GM03348 (cell line): ENCODE measurements at regions not wholly inside any gene's neighbourhood (a gene's known extent, or its start where the extent isn't known, plus 50 kb on each side); places are given as distances from the start of the nearest gene placed in this dataset.
"Not testable (repeated sequence)": the region's sequence is repeated elsewhere in the genome, so short reads cannot be mapped to it uniquely, and the experiment has no call there.

Experiments
- DNase-seq: peaks from one replicate; pipeline ENCODE4 v3.0.0; 2012; ENCODE audit warnings: low spot score

DNA sequence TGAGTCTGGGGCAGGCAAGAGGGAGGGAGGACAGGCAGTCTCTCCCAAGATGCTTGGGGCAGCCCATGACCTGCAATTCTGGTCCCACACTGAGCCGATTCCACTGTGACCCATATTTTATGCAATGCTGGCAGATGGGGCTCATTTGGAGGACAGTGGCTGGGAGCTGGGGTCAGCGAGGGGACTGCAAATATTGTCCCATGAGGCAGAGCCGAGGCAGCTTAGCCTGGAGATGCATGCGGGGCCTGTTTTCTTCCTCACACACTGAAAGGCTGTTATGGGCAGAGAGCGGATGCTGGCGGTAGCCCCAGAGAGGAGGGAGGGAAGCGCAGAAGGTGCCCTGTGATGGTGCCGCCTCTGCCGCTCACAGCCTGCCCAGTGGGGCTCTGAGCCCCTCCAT lies 128.5 kb upstream of the POU3F1 start:
- no peak for DNase-seq

DNA sequence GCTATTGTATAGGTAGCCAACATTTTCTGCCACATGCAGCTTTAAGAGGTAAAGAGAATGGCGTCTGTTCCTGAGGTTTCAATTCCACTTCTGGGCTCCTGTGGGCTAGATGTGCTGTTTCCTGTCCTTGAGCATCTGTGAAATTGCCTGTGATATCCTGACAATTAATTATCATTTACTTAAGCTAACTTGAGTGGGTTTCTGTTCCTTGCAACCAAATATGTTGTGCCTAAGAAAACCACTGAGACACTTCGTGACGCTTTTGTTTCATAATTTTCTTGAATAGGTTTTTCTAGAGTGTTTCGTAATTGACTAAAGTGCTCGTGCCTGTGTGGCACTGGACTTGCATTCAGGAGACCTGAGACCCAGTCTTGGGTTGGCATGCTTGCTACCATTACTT lies 127.3 kb upstream of the POU3F1 start:
- no peak for DNase-seq

DNA sequence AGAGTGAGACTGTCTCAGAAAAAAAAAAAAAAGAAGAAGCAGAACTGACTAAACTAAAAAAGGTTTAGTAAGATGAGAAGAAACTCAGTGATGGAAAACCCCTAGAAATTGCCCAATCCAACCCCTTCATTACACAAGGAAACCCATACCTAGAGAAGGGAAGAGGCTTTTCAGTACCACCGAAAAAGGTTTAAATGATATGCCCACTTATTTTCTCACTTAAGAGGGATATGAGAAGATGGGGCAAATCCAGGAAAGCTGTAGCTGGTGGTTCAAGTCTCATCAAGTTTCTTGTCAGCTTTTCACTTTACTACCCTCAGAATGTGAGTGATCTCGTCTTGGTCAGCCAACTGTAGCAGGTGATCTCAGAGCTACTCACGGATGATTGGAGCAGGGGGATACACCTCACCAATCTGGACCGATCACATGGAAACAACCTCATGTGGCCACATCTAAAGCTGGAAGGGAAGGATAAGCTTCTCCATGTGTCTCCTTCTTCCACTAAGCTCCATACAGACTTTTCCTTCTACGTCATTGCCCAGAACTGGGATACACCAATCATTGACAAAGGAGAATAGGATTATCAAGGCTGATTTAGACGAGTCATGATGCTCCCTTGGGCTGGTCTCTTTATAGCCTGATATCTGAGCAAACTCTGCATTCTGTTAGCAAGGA lies 126.7 kb upstream of the POU3F1 start:
- DNase-seq = no peak

DNA sequence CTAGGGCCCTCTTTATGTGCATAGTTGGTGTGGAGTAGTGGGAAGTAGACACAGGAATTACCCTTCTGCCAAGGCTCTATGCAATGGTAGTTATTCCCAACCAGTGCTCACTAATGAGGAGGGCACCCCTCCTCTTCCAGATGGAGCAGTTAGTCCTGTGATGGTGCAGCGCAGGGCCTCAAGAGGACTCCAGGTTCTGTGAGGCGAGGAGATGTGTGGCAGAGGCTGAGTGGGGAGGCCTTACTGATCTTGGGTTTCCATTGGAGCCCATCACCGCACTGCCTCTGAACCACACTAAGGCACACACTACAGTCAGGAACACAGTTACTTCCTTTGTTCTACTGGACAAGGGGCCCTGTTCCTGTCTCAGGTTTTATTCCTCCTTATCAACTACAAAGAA lies 122.5 kb upstream of the POU3F1 start:
- no peak for DNase-seq

DNA sequence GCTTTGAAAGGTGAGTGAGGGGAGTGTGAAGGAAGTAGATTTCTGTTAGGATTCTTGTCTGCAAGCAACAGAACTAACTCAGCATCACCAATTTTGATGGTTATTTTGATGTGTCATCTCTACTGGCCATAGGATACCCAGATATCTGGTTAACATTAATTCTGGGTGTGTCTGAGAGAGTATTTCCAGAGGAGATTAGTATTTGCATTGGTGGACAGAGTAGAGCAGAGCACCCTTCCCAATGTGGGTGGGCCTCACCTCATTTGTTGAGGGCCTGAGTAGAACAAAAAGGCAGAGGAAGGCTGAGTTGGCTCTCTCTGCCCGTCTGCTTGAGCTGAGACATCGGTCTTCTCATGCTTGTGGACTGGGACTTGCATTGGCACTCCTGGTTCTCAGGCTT lies 121.8 kb upstream of the POU3F1 start:
- no peak for DNase-seq

DNA sequence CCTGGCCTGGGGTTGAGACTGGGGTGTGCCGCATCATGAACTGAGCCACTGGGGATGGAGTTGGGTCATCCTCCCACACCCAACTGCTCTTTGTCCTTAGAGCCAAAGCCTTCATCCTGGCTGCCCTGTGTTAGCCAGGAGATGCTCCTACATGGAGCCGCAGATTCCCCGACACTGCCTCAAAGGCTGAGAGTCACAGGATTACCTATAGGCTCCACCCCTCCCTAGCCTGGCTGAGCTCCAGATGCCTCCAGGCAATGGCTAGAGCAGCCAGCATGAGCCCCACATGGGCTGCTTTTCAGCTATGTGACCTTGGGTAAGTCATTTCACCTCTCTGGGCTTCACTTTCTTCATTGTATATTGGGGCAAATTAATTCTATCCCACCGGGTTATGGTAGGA lies 119.9 kb upstream of the POU3F1 start:
- no peak for DNase-seq

DNA sequence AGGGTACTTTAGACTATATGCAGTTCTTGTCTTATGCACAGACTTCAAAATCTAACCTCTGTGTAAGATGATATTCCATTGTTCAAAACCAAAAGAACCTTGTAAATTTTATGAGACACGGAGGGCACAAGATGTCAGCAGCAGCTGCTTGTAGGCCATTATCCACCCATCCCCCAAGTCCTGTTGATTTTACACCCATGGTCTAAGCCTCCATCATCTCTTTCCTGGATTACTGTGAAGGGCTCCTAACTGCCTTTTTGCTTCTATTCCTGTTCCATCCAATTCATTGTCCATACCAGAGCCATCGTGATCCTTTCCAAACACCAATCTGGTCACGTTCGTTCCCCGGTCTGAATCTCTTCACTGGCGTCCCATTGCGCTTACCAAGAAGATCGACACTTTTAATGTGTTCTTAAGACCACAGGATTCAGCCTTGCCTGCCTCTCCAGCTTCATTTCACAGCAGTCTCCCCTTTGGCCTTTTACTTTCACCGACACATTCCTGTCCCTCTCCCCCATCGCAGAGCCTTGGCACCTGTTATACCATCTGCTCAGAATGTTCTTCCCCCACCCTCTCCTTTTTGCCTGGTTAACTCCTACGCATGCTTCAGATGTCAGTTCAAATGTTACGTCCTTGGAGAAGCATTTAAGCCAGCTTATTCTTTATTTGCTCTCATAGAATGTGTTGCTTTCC lies 107.3 kb upstream of the POU3F1 start:
- DNase-seq = no peak

DNA sequence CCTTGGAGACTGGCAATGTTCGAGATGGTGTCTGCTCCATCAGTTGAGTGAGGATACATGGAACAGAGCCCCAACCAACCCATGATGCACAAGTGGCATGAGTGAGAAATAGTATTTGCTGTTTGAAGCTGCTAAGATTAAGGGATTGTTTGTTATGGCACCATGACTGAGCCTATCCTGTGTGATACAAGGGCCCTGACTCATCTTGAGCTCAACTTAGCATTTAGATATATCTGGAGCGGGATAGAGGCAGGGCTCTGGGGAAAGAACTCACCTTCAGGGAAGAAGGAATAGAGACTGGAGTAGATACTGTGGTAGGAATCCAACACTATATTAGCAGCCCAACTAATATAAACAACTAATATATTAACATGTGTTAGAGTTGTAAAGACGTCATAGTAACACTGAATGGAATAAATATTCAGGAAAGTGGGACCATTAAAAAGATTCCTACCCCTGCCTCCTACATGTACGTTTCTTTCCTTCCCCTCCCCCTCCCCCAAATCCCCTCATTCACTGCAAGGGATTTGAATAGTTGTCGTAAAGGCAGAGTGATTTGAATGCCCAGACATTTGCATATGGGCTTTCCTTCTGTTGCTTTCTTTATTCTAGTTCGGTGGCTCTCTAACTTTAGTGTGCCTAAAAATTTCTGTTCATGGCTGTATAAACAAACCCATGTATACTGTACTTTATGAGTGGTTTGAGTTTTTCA lies 106.6 kb upstream of the POU3F1 start:
- no peak for DNase-seq

DNA sequence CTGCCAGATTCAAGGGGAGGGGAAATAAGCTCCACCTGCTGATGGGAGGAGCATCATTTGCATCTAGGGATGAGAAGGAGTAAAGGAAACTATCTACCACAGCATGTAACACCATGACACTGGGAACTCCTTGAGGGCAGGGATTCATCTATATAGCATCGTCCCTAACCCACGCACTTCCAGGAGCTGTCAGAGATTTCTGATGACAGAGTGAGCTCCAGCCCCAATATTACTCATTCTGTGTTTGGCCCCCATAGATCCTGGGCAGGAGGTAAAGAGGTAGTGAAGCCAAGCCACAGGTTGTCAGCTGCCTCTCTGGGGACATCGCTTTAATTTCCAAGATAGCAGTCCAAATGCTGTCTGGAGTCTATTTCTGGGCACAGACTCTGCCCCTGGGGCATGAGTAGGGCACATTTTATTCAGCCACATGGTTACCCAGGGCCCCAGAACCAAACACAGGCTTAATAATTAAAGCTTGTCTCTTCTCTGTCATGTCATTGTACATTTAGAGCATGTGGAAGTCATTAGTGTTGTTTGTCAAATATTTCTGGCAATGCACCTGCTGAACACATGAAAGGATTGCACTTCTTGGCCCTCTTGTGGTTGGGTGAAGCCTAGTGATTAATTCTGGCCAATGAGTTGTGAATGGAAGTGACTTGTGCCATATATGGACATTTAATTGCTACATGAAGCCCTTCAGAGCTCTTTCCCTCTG lies 105.9 kb upstream of the POU3F1 start:
- no peak for DNase-seq

DNA sequence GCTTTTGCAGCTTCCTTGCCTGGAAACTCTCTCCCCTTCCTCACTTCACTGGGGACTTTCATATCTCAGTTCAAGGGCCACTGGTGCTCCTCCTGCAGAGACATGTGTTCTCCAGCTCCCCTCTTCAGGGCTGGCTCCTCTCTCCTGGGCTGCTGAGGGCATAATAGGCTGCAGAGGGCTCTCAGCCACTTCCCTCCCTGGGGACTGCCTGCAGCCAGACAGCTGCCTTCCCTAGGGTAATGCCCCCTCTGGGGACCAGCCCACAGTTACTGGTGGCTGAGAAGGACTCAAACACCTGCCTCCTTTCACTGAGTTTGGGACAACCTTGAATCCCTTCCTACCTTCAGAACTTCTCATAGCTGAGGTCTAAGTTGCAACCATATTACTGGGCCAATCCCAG lies 104.8 kb upstream of the POU3F1 start:
- DNase-seq = no peak

DNA sequence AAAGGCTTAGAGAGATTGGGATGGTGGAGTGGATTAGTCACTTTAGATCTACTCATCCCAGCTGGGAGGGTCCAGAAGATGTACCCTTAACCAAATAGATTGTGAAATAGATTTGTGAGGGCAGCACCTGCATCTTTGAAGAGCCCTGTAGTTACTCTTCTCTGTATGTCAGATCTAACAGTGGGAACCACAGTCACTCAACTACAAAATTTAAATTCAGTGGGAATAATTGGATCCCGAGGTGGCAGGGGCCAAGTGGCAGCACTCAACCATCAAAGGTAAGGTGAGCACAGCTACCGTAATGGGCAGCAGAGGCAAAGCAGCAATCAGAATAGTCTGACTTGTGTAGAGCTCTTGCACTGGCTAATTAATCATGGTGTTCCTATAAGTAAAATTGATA lies 99.5 kb upstream of the POU3F1 start:
- DNase-seq = not testable (repeated sequence)

DNA sequence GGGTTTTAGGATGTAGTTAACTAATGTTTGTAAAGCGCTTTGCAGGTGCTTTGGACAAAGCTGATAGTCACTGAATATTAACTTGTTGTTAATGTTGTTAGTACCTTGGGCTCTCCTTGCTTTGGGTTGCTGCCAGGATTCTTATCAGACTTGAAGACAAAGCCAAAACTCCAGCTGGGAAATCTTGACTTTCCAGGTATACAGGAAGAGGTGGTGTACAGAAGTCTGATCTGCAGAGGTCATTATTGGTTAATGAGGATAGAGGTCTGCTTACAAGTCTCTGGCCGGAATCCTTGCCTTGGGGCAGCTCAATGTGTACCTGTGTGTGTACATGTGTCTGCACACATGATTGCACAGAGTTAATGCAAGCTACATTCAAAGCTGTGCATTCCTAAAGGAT lies 96.0 kb upstream of the POU3F1 start:
- DNase-seq = no peak

DNA sequence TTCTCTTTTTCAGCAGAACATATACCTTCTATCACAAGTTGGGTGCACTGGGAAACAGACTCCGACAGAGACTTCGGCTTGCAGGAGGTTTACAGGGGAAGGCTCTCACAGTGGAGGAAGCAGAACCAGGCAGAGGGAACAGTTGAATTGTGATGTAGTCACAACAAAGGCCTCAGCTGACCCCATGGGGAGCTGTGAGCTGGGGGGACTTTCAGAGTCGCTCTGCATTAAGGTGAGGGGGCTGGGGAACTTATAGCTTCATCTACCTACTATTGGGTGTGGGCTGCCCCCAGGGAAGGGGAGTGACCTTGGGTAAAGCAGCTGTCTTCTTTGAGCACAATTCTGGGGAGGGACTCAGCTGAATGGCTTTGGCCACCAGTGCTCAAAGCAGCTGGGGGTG lies 94.9 kb upstream of the POU3F1 start:
- no peak for DNase-seq

DNA sequence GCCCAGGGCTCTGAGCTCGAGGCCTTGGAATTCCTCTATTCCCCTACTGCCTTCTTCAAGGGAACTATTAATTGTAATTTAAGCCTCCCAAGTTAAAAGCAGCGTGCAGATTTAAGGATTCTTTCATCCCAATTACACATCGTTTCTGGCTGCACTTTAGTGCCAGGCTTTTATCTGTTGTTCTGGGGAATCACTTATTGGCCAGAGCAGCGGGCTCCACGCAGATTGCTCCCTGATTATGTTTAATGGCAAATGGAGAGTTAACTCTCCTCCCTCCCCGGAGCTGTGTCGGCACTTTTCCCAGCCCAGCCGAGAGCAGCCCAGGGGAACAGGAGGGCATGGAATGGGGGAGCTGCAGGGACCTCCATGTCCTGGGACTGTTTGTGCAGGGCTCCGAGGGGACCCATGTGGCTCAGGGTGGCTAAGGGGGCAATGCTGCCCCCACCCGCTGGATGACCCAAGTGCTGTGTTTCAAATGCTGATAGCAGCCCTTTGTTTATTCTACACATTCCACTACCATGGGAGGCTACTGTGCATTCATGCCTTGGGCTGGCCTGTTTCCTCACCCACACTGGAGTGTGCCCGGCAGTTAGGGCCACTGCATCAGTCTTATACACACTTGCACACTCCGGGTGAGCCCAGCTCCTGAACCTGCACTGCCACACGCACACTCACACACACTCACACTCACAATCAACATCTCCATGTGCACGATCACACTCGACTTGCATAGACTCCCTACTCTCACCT lies 93.3 kb upstream of the POU3F1 start:
- no peak for DNase-seq

DNA sequence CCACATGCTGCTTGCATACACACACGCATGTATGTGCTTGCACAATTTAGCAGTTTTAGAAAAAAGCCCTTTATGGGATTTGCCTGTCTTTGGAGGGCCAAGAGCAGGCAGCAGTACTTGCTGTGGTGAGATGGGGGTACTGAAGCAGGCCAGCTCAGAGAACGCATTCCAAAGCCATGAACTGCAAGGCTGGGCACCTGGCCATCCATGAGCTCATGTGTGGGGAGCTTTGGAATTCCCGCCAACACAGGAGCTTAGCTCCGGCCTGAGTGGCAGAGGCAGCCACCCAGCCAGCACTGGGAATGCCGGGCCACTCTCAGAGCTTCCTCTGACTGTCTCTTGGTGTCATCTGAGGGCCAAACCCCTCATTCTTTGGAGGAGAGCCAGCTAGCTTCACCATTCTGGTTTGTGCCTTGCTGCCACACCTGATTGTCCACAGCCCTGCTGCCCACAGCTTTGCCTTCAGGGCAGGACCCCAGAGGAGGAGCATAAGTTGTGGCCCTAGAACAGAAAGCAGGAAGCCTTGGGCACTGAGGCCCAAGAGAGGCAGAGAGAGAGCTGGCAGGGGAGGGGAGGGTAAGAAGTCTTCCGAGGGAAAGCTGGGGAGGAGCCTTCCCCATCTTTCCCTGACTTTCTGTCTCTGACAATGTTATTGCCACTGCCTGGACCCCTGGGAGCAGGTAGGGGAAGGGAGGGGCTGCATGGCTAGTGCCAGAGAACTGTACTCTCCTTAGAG lies 92.1 kb upstream of the POU3F1 start:
- DNase-seq = peak; percentile 96

DNA sequence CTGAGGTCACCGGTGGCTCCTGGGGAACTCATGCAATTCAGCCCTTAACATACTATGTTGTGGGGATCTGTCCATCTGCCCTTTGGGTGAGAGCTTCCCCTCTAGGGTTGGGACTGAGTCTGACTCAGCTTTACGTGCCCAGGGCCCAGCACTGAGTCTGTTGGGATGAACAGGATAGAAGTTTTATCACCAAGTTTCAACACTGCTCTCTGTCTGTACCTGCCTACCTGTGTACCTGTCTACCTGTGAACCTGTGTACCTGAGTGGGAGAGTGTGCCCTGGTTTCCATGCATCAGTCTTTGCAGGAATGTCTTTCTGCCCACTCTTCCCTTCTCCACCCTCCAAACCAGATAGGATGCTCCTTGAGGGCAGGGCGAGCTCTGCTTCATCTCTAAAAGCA lies 90.6 kb upstream of the POU3F1 start:
- no peak for DNase-seq

DNA sequence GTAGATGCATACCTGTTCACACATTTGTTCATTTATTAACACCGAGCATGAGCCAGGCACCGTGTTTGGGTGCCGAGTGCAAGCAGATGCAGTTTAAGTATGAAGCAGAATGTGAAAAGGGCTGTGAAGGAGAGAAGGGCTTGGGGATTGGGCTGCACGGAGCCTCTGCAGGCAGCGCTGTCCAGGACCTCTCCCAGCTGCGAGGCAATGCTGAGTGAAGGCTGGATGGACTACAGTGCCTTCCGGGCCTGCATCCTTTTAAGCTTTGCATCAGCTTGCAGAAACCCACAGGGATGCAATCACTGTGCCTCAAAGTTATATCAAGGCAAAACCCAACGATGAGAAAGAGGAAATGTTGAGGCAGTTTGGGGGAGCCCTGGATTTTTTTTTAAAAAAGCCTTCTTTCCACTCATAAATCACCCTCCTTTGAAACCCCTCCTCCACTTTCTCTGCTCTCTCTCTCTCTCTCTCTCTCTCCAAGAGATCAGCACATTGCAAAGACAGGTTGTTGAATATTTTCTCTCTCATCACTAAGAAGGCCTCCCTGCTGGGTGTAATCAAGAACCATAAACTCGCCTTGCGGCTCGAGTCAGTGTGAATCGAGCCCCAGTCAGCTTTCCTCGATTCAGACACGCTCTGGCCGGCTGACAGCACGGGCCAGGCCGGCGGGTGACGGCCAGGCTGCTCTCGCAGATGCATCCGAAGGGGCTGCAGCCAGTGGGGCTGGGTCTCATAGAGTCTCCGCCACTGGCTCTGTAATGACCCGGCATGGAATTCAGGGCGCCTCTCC lies 89.2 kb upstream of the POU3F1 start:
- no peak for DNase-seq

DNA sequence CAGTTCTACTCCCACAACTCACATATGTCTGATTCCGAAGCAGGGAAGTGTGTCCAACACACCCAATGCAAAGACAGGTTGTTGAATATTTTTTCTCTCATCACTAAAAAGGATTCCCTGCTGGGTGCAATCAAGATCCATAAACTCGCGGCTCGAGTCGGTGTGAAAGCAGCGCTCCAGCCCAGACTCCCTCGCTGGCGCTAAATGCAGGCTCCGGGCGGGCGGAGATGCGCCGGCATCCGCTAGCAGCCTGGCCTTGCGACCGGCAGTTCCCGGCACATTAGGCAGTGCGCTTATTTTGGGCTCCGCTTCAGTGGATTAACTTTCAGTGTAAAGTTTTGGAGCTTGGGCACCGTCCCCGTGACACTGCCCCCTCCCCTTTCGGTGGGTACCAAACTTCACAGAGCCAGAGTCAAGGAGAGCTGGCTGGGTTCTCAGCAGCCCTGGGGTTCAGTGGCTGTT lies 87.7 kb upstream of the POU3F1 start:
- peak; percentile 65 for DNase-seq

DNA sequence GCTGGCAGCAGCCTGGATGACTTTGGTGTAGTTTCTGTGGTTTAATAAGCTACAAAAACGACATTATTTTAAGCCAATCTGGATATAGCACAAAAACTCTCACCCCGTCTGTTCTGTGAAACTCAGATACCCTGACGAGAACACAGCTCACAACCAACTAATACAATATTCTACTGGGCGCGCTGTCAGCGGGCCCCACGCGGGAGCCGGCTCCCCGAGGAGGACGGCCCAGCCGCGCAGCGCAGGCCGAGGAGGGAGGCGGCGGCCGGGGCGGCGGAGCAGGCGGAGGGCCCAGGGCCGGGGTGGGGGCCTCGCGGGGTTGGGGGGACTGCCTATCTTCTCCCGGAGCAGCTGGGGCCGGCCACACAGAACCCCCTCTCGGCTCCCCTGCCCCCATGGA lies 87.2 kb upstream of the POU3F1 start:
- peak; percentile 43 for DNase-seq

DNA sequence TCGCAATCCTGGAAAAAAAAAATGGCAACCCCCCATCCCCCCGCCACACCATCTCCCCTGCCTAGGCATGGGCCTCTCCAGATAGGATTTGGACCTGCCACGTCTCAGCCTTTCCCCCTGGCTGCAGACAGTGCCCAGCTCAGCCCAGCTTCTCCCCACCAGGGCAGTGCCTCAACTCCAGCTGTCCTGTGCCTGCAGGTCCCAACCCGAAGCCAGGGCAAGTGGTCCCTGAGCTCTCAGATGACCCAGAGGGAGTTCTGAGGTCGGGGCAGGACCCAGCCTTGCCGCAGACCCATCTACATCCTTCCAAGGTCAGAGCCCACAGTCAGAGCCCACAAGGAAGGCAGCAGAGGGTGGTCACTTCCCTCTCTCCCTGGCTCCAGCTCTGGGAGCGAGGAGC lies 86.7 kb upstream of the POU3F1 start:
- no peak for DNase-seq
